ENCODE measurements at regions not wholly inside any gene's neighbourhood (a gene's known extent, or its start where the extent isn't known, plus 50 kb on each side); places are given as distances from the start of the nearest gene placed in this dataset.

GRCh38 chr2:83742117-83742782, 716.8 kb downstream of the SUCLG1 start:
- Histone ChIP-seq H3K27ac (no peak overlapping the region), H3K4me3 (no peak overlapping the region), H3K4me1 (ENCODE audit: insufficient read depth) (no peaks in the 10 kb centered on the region), H3K27me3 (no peaks in the 10 kb centered on the region), H3K36me3 (no peaks in the 10 kb centered on the region), H3K9me3 (no peaks in the 10 kb centered on the region)
- TF ChIP-seq CTCF (IDR thresholded peaks at IDR 0.05): no peak
- TF ChIP-seq EP300 (IDR thresholded peaks at IDR 0.05): no peak
- TF ChIP-seq POLR2A (IDR thresholded peaks at IDR 0.05): no peak
- WGBS, 3 donors: 7 to 16% (median 7%) methylated on average over 2 of the region's 2 CpGs
- DNase-seq: no peak
- intact Hi-C loops (cut with DNase I): no loop called here

- intact Hi-C loops (cut with DNase I): no loop called here
- H3K4me1 ChIP-seq (ENCODE audit: insufficient read depth): no peaks in the 10 kb centered on the region
- TF ChIP-seq POLR2A (IDR thresholded peaks at IDR 0.05): no peak
- TF ChIP-seq CTCF (IDR thresholded peaks at IDR 0.05): no peak
- no peak for TF ChIP-seq EP300 (IDR thresholded peaks at IDR 0.05)
- DNase-seq: no peak
- H3K27ac ChIP-seq: no peak overlapping the region
- H3K36me3 ChIP-seq: no peaks in the 10 kb centered on the region
- no peak overlapping the region for H3K4me3 ChIP-seq
- H3K9me3 ChIP-seq: no peaks in the 10 kb centered on the region
- H3K27me3 ChIP-seq: no peaks in the 10 kb centered on the region
- 84 to 91% (median 84%) methylated on average over 3 of the region's 3 CpGs for WGBS, 3 donors
Observed at GRCh38 chr2:83730223-83730622, 728.9 kb downstream of the SUCLG1 start.

- Histone ChIP-seq H3K9me3 (no peaks in the 10 kb centered on the region), H3K27ac (no peak overlapping the region), H3K4me3 (no peak overlapping the region), H3K27me3 (no peaks in the 10 kb centered on the region), H3K4me1 (ENCODE audit: insufficient read depth) (no peaks in the 10 kb centered on the region), H3K36me3 (no peaks in the 10 kb centered on the region)
- intact Hi-C loops (cut with DNase I): no loop called here
- TF ChIP-seq EP300 (IDR thresholded peaks at IDR 0.05) (no peak), CTCF (IDR thresholded peaks at IDR 0.05) (no peak)
- no peak for DNase-seq
Observed at GRCh38 chr2:83725735-83726134, 733.3 kb downstream of the SUCLG1 start.

GRCh38 chr2:83705146-83705545, 753.9 kb downstream of the SUCLG1 start:
- Histone ChIP-seq H3K27ac (no peak overlapping the region), H3K4me3 (no peak overlapping the region), H3K27me3 (no peaks in the 10 kb centered on the region), H3K4me1 (ENCODE audit: insufficient read depth) (no peaks in the 10 kb centered on the region), H3K9me3 (no peaks in the 10 kb centered on the region), H3K36me3 (no peaks in the 10 kb centered on the region)
- 87 to 94% (median 93%) methylated on average over 1 of the region's 1 CpG for WGBS, 3 donors
- intact Hi-C loops (cut with DNase I): no loop called here
- DNase-seq: no peak
- TF ChIP-seq POLR2A (IDR thresholded peaks at IDR 0.05) (no peak), EP300 (IDR thresholded peaks at IDR 0.05) (no peak), CTCF (IDR thresholded peaks at IDR 0.05) (no peak)

Measured in ovary (tissue), 7 donors.